ENCODE measurements at regions not wholly inside any gene's neighbourhood (a gene's known extent, or its start where the extent isn't known, plus 50 kb on each side); places are given as distances from the start of the nearest gene placed in this dataset.

DNA sequence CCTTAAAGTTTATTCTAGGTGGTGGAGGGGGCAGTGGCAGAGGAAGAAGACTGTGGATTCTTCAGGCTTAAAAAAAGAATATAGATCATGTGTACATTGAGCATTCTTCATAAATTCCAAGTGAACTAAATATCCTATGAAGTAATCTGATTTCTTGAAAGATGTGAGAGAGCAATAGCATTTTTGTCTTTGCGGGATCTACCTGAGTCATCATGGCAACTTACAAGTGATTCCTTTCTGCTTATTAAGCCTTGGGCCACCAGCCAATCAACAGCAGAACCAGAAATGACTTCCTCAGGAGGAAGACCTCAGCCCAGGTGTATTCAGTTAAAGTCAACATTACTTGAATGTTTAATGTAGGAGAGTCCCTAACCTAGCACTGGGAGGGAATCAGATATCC is 756.9 kb downstream of the TFAP2A start:
- Histone ChIP-seq H3K9me3 (ENCODE audit: control insufficient read depth in 1 of 2, low read length in 2 of 2) (no peaks in the 10 kb centered on the region), H3K27me3 (ENCODE audit: insufficient read depth, low read length) (no peaks in the 10 kb centered on the region), H3K4me3 (ENCODE audit: low read length in 2 of 2) (no peak overlapping the region), H3K4me1 (ENCODE audit: insufficient read depth, low read length) (no peaks in the 10 kb centered on the region), H3K27ac (ENCODE audit: low read depth, low read length) (no peak overlapping the region), H3K36me3 (ENCODE audit: insufficient read depth, low read length) (no peaks in the 10 kb centered on the region)
- no peak overlapping the region for H3K27ac Mint-ChIP-seq
- H3K4me1 Mint-ChIP-seq = no peaks in the 10 kb centered on the region
- intact Hi-C loops (cut with micrococcal nuclease) = no loop called here
- CTCF ChIA-PET (ENCODE audit: partially characterized antibody) = no interaction called here
- H3K4me3 Mint-ChIP-seq = no peak overlapping the region
- DNase-seq = no peak
- POLR2A ChIA-PET (ENCODE audit: partially characterized antibody) = no interaction called here
- H3K9me3 Mint-ChIP-seq = peaks cover 0 to 5% (median 1%) of the 10 kb centered on the region in 8 donors
- peaks cover 0 to 2% of the 10 kb centered on the region in 2 donors for H3K27me3 Mint-ChIP-seq
- H3K36me3 Mint-ChIP-seq = no peaks in the 10 kb centered on the region

DNA sequence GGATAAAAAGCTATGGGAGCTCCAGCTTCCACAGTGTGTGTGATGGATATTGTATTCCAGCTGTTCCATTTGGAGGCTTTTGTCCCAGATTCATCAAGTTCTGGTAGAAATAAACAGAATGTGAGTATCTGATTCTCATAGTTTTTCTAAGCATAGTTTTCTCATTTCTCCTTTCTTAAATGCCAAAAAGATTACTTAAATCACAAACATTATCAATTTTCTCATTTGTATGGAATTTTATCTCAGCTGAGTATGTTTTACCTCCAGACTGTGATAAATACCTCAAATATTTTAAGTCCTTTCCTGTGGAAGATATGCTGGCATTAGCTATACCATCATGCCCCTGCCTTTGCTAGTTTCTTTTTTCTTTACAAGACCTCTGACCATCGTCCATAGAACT is 767.3 kb downstream of the TFAP2A start:
- DNase-seq = no peak
- Histone ChIP-seq H3K36me3 (ENCODE audit: insufficient read depth, low read length) (no peaks in the 10 kb centered on the region), H3K27me3 (ENCODE audit: insufficient read depth, low read length) (no peaks in the 10 kb centered on the region), H3K9me3 (ENCODE audit: control insufficient read depth in 1 of 2, low read length in 2 of 2) (no peaks in the 10 kb centered on the region), H3K4me3 (ENCODE audit: low read length in 2 of 2) (no peak overlapping the region), H3K4me1 (ENCODE audit: insufficient read depth, low read length) (no peaks in the 10 kb centered on the region), H3K27ac (ENCODE audit: low read depth, low read length) (no peak overlapping the region)
- no peak overlapping the region for H3K4me3 Mint-ChIP-seq
- H3K4me1 Mint-ChIP-seq = no peaks in the 10 kb centered on the region
- intact Hi-C loops (cut with micrococcal nuclease) = no loop called here
- no peaks in the 10 kb centered on the region for H3K27me3 Mint-ChIP-seq
- ChIA-PET CTCF (ENCODE audit: partially characterized antibody) (no interaction called here), POLR2A (ENCODE audit: partially characterized antibody) (no interaction called here)
- H3K27ac Mint-ChIP-seq = no peak overlapping the region
- no peaks in the 10 kb centered on the region for H3K36me3 Mint-ChIP-seq
- peaks cover 0 to 9% (median 2%) of the 10 kb centered on the region in 8 donors for H3K9me3 Mint-ChIP-seq

DNA sequence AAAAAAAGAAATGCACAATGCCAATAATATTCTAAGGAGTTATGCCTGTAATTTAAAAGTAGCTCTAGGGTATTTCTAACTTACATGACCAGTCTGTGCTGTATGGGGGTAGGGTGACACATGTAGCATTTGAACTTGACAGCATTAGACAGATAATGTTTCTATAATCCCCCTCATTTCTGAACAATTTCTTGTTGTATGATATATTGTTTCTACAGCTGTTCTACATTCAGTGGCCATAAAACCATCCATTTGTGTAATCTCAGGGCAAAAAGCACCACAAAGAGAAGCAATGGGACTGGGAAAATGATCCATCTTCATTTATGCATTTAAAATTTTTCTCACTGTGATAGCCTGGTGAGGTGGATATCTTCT is 767.8 kb downstream of the TFAP2A start:
- no peaks in the 10 kb centered on the region for H3K27me3 Mint-ChIP-seq
- no peak overlapping the region for H3K27ac Mint-ChIP-seq
- H3K36me3 Mint-ChIP-seq = no peaks in the 10 kb centered on the region
- intact Hi-C loops (cut with micrococcal nuclease) = no loop called here
- CTCF ChIA-PET (ENCODE audit: partially characterized antibody) = no interaction called here
- Histone ChIP-seq H3K4me3 (ENCODE audit: low read length in 2 of 2) (no peak overlapping the region), H3K36me3 (ENCODE audit: insufficient read depth, low read length) (no peaks in the 10 kb centered on the region), H3K9me3 (ENCODE audit: control insufficient read depth in 1 of 2, low read length in 2 of 2) (no peaks in the 10 kb centered on the region), H3K27ac (ENCODE audit: low read depth, low read length) (no peak overlapping the region), H3K27me3 (ENCODE audit: insufficient read depth, low read length) (no peaks in the 10 kb centered on the region), H3K4me1 (ENCODE audit: insufficient read depth, low read length) (no peaks in the 10 kb centered on the region)
- no peak overlapping the region for H3K4me3 Mint-ChIP-seq
- POLR2A ChIA-PET (ENCODE audit: partially characterized antibody) = no interaction called here
- no peaks in the 10 kb centered on the region for H3K4me1 Mint-ChIP-seq
- DNase-seq = no peak
- H3K9me3 Mint-ChIP-seq = peaks cover 0 to 8% (median 2%) of the 10 kb centered on the region in 8 donors

DNA sequence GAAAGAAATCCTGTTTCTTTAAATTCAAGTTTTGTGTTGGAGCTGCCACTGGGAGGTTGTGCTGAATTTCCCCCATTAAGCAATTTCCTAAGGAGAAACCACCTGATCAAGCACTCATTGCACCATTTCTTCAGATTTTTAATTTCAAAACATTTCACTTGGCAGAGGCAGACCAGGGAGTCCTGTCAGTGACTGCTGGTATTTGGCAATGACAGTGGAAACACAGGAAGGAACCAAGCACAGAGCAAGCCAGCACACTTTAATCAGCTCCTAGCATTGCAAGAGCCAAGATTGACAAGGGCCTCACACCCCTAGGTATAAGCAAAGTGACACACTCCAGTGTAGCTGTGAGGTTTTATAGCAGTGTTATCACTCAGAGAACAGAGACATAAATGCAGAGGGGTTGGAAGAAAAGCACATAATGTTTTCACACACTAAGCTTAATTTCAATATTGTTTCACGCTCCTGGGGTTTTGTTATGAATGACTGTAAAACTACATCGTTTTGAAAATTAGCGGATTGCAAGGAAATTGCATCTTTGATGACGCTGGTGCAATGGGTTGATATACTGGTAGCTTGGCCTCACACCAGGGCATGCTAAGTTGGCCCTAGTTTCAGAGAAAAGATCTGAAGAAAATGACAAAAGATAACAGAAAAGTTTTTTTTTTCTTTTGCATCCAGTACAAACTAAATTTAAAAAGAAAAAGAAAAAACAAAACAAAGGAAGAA is 768.4 kb downstream of the TFAP2A start:
- no peak overlapping the region for H3K27ac Mint-ChIP-seq

DNA sequence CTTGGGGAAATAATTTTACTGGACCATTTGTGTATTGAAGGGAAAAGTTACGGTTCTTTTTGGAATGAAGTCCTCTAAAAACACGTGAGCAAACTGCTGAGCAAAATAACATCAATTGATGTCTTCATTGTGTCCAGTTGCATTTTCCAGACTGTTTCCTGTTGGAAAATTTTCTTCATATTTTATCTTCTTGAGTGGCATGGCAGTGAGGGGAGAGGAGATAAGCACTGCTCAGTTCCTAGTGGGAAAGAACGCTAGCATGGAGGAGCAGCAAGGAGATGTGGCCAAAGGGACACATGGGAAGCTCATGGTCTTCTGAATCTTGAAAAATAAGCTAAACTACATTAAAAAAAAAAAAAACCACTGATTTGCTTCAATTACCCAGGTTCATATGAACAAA is 776.0 kb downstream of the TFAP2A start:
- H3K4me1 ChIP-seq (ENCODE audit: insufficient read depth, low read length) = no peaks in the 10 kb centered on the region
- intact Hi-C loops (cut with micrococcal nuclease) = no loop called here
- no peak overlapping the region for H3K4me3 ChIP-seq (ENCODE audit: low read length in 2 of 2)
- H3K9me3 ChIP-seq (ENCODE audit: control insufficient read depth in 1 of 2, low read length in 2 of 2) = no peaks in the 10 kb centered on the region
- no peak for DNase-seq
- H3K27ac ChIP-seq (ENCODE audit: low read depth, low read length) = no peak overlapping the region
- POLR2A ChIA-PET (ENCODE audit: partially characterized antibody) = no interaction called here
- H3K36me3 ChIP-seq (ENCODE audit: insufficient read depth, low read length) = no peaks in the 10 kb centered on the region
- Mint-ChIP-seq H3K27ac (no peak overlapping the region), H3K4me3 (no peak overlapping the region), H3K4me1 (no peaks in the 10 kb centered on the region), H3K27me3 (no peaks in the 10 kb centered on the region), H3K9me3 (peaks cover 0 to 15% (median 3%) of the 10 kb centered on the region in 8 donors), H3K36me3 (no peaks in the 10 kb centered on the region)
- H3K27me3 ChIP-seq (ENCODE audit: insufficient read depth, low read length) = no peaks in the 10 kb centered on the region
- CTCF ChIA-PET (ENCODE audit: partially characterized antibody) = no interaction called here

More for the DNA sequence above, 768.4 kb downstream of the TFAP2A start:
- H3K4me3 ChIP-seq (ENCODE audit: low read length in 2 of 2) = no peak overlapping the region
- no peaks in the 10 kb centered on the region for H3K27me3 ChIP-seq (ENCODE audit: insufficient read depth, low read length)
- intact Hi-C loops (cut with micrococcal nuclease) = no loop called here
- H3K4me1 ChIP-seq (ENCODE audit: insufficient read depth, low read length) = no peaks in the 10 kb centered on the region
- H3K36me3 Mint-ChIP-seq = no peaks in the 10 kb centered on the region
- H3K9me3 Mint-ChIP-seq = peaks cover 0 to 8% (median 3%) of the 10 kb centered on the region in 8 donors
- no peak overlapping the region for H3K4me3 Mint-ChIP-seq
- no peaks in the 10 kb centered on the region for H3K9me3 ChIP-seq (ENCODE audit: control insufficient read depth in 1 of 2, low read length in 2 of 2)
- no peak for DNase-seq
- ChIA-PET CTCF (ENCODE audit: partially characterized antibody) (no interaction called here), POLR2A (ENCODE audit: partially characterized antibody) (no interaction called here)
- no peaks in the 10 kb centered on the region for H3K36me3 ChIP-seq (ENCODE audit: insufficient read depth, low read length)
- no peak overlapping the region for H3K27ac ChIP-seq (ENCODE audit: low read depth, low read length)
- no peaks in the 10 kb centered on the region for H3K4me1 Mint-ChIP-seq
- H3K27me3 Mint-ChIP-seq = no peaks in the 10 kb centered on the region

- H3K36me3 ChIP-seq (ENCODE audit: insufficient read depth, low read length) = no peaks in the 10 kb centered on the region
- intact Hi-C loops (cut with micrococcal nuclease) = no loop called here
Measured at GRCh38 chr6:9634776-9635175, 780.1 kb downstream of the TFAP2A start.

GRCh38 chr6:9632026-9632425 is 782.8 kb downstream of the TFAP2A start:
- Mint-ChIP-seq H3K4me1 (no peaks in the 10 kb centered on the region), H3K27me3 (no peaks in the 10 kb centered on the region), H3K36me3 (no peaks in the 10 kb centered on the region), H3K27ac (no peak overlapping the region), H3K9me3 (peaks cover 0 to 22% (median 8%) of the 10 kb centered on the region in 8 donors), H3K4me3 (no peak overlapping the region)
- ChIA-PET CTCF (ENCODE audit: partially characterized antibody) (no interaction called here), POLR2A (ENCODE audit: partially characterized antibody) (no interaction called here)
- no peak overlapping the region for H3K4me3 ChIP-seq (ENCODE audit: low read length in 2 of 2)
- no peak overlapping the region for H3K27ac ChIP-seq (ENCODE audit: low read depth, low read length)
- no peak for DNase-seq
- H3K4me1 ChIP-seq (ENCODE audit: insufficient read depth, low read length) = no peaks in the 10 kb centered on the region
- intact Hi-C loops (cut with micrococcal nuclease) = no loop called here
- H3K27me3 ChIP-seq (ENCODE audit: insufficient read depth, low read length) = no peaks in the 10 kb centered on the region
- no peaks in the 10 kb centered on the region for H3K36me3 ChIP-seq (ENCODE audit: insufficient read depth, low read length)
- H3K9me3 ChIP-seq (ENCODE audit: control insufficient read depth in 1 of 2, low read length in 2 of 2) = no peaks in the 10 kb centered on the region

More at GRCh38 chr6:9634776-9635175, 780.1 kb downstream of the TFAP2A start:
- Mint-ChIP-seq H3K27ac (no peak overlapping the region), H3K4me1 (no peaks in the 10 kb centered on the region), H3K36me3 (no peaks in the 10 kb centered on the region), H3K4me3 (no peak overlapping the region), H3K9me3 (peaks cover 0 to 13% (median 6%) of the 10 kb centered on the region in 8 donors), H3K27me3 (no peaks in the 10 kb centered on the region)
- no peak for DNase-seq
- Histone ChIP-seq H3K27ac (ENCODE audit: low read depth, low read length) (no peak overlapping the region), H3K4me3 (ENCODE audit: low read length in 2 of 2) (no peak overlapping the region), H3K9me3 (ENCODE audit: control insufficient read depth in 1 of 2, low read length in 2 of 2) (no peaks in the 10 kb centered on the region), H3K27me3 (ENCODE audit: insufficient read depth, low read length) (no peaks in the 10 kb centered on the region), H3K4me1 (ENCODE audit: insufficient read depth, low read length) (no peaks in the 10 kb centered on the region)
- ChIA-PET CTCF (ENCODE audit: partially characterized antibody) (no interaction called here), POLR2A (ENCODE audit: partially characterized antibody) (no interaction called here)

DNA sequence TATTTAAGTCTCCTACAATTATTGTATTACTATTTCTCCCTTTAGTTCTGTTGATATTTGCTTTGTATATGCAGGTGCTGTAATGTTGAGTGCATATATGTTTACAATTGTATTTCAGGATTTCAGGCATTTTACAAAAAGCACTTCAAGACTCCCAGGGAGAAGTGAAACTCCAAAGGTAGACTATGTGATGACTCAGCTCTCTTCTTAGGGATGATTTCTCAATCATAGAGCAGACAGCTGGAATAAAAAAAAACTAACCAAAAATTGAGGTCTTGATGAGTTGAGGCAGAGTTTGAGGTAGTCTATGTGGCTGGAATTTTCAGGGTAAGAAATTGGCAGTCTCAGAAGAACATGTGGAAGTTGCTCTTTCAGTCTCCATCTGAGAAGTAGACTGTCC is 786.1 kb downstream of the TFAP2A start:
- no peaks in the 10 kb centered on the region for H3K4me1 Mint-ChIP-seq
- H3K9me3 ChIP-seq (ENCODE audit: control insufficient read depth in 1 of 2, low read length in 2 of 2) = no peaks in the 10 kb centered on the region
- DNase-seq = no peak
- intact Hi-C loops (cut with micrococcal nuclease) = no loop called here
- no peaks in the 10 kb centered on the region for H3K27me3 Mint-ChIP-seq
- H3K4me1 ChIP-seq (ENCODE audit: insufficient read depth, low read length) = no peaks in the 10 kb centered on the region
- peaks cover 0 to 22% (median 9%) of the 10 kb centered on the region in 8 donors for H3K9me3 Mint-ChIP-seq
- no peak overlapping the region for H3K27ac ChIP-seq (ENCODE audit: low read depth, low read length)
- no peak overlapping the region for H3K4me3 ChIP-seq (ENCODE audit: low read length in 2 of 2)
- ChIA-PET CTCF (ENCODE audit: partially characterized antibody) (no interaction called here), POLR2A (ENCODE audit: partially characterized antibody) (no interaction called here)
- H3K36me3 ChIP-seq (ENCODE audit: insufficient read depth, low read length) = no peaks in the 10 kb centered on the region
- no peak overlapping the region for H3K27ac Mint-ChIP-seq
- H3K27me3 ChIP-seq (ENCODE audit: insufficient read depth, low read length) = no peaks in the 10 kb centered on the region
- H3K36me3 Mint-ChIP-seq = no peaks in the 10 kb centered on the region
- H3K4me3 Mint-ChIP-seq = no peak overlapping the region
